ENCODE measurements at regions not wholly inside any gene's neighbourhood (a gene's known extent, or its start where the extent isn't known, plus 50 kb on each side); places are given as distances from the start of the nearest gene placed in this dataset.

- Histone ChIP-seq H3K18ac (ENCODE audit: extremely low read depth, low read length) (no peak overlapping the region), H3K4me1 (replicated peaks in 1 of 4; ENCODE audit: control insufficient read depth in 3 of 4, insufficient read depth in 4 of 4, low read length in 3 of 4) (peaks cover 0 to 3% (median under 1%) of the 10 kb centered on the region in 4 experiments; a peak in 3 of 7 replicates), H4K91ac (replicated peaks; ENCODE audit: insufficient read length, low read length) (no peak overlapping the region), H3K14ac (ENCODE audit: insufficient read length) (no peak overlapping the region), H3K79me1 (ENCODE audit: low read depth, low read length) (no peaks in the 10 kb centered on the region), H2BK20ac (ENCODE audit: low read length) (no peak overlapping the region), H2BK120ac (replicated peaks; ENCODE audit: low read depth, low read length) (no peak overlapping the region), H3K79me2 (ENCODE audit: control insufficient read depth in 1 of 2, insufficient read depth in 2 of 2, low read length in 2 of 2) (no peaks in the 10 kb centered on the region), H4K20me1 (replicated peaks in 1 of 2; ENCODE audit: control insufficient read depth in 1 of 2, insufficient read depth in 2 of 2, low read length in 2 of 2) (no peaks in the 10 kb centered on the region), H3K56ac (replicated peaks; ENCODE audit: insufficient read length, low read depth, low read length) (no peak overlapping the region), H2AK5ac (ENCODE audit: low read depth, low read length) (no peak overlapping the region), H3K4me2 (ENCODE audit: insufficient read depth in 1 of 2, low read depth in 2 of 2, low read length in 2 of 2) (no peak overlapping the region), H4K5ac (ENCODE audit: insufficient read length, low read depth, low read length) (no peak overlapping the region), H2AFZ (ENCODE audit: low read length) (peak overlapping the region; percentile 89; the same call in 1 of the 2 replicates), H3K23ac (ENCODE audit: insufficient read length) (no peak overlapping the region), H3K9me3 (ENCODE audit: insufficient read depth in 2 of 2, low read depth in 1 of 2, low read length in 1 of 2) (no peaks in the 10 kb centered on the region), H3K9ac (replicated peaks in 1 of 4; ENCODE audit: extremely low read depth in 1 of 4, low read depth in 3 of 4, low read length in 3 of 4) (no peak overlapping the region), H3K27me3 (replicated peaks in 1 of 4; ENCODE audit: control insufficient read depth in 3 of 4, extremely low read depth in 1 of 4, insufficient read depth in 3 of 4, low read length in 3 of 4) (no peaks in the 10 kb centered on the region), H3K23me2 (ENCODE audit: low read depth, low read length) (no peaks in the 10 kb centered on the region; the same call in 1 of the 2 replicates), H3K36me3 (ENCODE audit: control insufficient read depth in 2 of 4, insufficient read depth in 4 of 4, low read length in 3 of 4) (no peaks in the 10 kb centered on the region), H3K4ac (replicated peaks; ENCODE audit: insufficient read length, low read depth, low read length) (no peak overlapping the region), H2BK15ac (ENCODE audit: low read length) (no peak overlapping the region), H2BK12ac (ENCODE audit: low read depth, low read length) (no peak overlapping the region), H3K4me3 (ENCODE audit: extremely low read depth in 1 of 4, insufficient read depth in 2 of 4, low read depth in 3 of 4, low read length in 4 of 4) (no peak overlapping the region), H4K8ac (ENCODE audit: extremely low read depth, insufficient read depth, low read length) (no peak overlapping the region), H2BK5ac (ENCODE audit: low read depth, low read length) (no peak overlapping the region), H3K27ac (ENCODE audit: low read depth, low read length) (no peak overlapping the region)
- TF ChIP-seq CHD1 (IDR thresholded peaks at IDR 0.05; ENCODE audit: low read depth, low read length) (no peak), HDAC2 (IDR thresholded peaks at IDR 0.05; ENCODE audit: borderline replicate concordance in 1 of 2, low read depth in 2 of 2, low read length in 2 of 2) (no peak), JUND (IDR thresholded peaks at IDR 0.05; ENCODE audit: low read length) (no peak), EGR1 (IDR thresholded peaks at IDR 0.05; ENCODE audit: borderline replicate concordance, low read depth, low read length) (no peak), GTF2F1 (IDR thresholded peaks at IDR 0.05; ENCODE audit: borderline replicate concordance, low read depth, low read length) (no peak), YY1 (IDR thresholded peaks at IDR 0.05; ENCODE audit: low read depth, low read length) (no peak), HDAC6 (IDR thresholded peaks at IDR 0.05; ENCODE audit: low read depth, low read length) (no peak)
- WGBS, 2 experiments (ENCODE audit: extremely low coverage in 1 of 2, insufficient coverage in 1 of 2, insufficient read length in 1 of 2, insufficient replicate concordance in 2 of 2, low coverage in 1 of 2, low lambda C conversion rate in 2 of 2, missing lambda C conversion rate in 1 of 2), result 71% methylated on average over 7 of the region's 7 CpGs; no CpG with 5 or more reads in 1 of the 2 experiments
- ChIA-PET POLR2A (ENCODE audit: partially characterized antibody) (no interaction called here), CTCF (ENCODE audit: partially characterized antibody) (interaction anchor here (0.9 to 1.5 kb wide), 4 partner anchors 16 to 308 kb away, joined by 3 to 4 read pairs (median 4); no protein-coding TSS in a partner anchor)
- DNase-seq (ENCODE audit: low read depth in 1 of 2, low spot score in 2 of 2), result no peak
- no peak for FAIRE-seq
These were observed 85.7 kb downstream of the ATP1A1 start for GRCh38 chr1:116458695-116459094.
